HepG2 (cell line): ENCODE measurements at regions not wholly inside any gene's neighbourhood (a gene's known extent, or its start where the extent isn't known, plus 50 kb on each side); places are given as distances from the start of the nearest gene placed in this dataset.

ENCODE experiments used
- ATAC-seq: fragments of 200-7000 bp; cut with Tn5 transposase; 3 replicates; pipeline ENCODE4 v1.9.1; 2020; ENCODE audit warnings: mild to moderate bottlenecking, moderate library complexity
- BruUV-seq: library from RNA; stranded (reverse); fragments of 400-500 nt; replicated peaks from 2 replicates; lab custom pipeline; 2021; lab: Mats Ljungman, UMichigan
- CTCF ChIA-PET: fragments of 300-600 bp; formaldehyde crosslinking; extraction: SDS; loops from one replicate; lab custom pipeline; 2021; ENCODE audit warnings: low total read pairs, inconsistent platforms, low intra/inter-chr PET ratio; lab: Yijun Ruan, JAX
- POLR2A ChIA-PET: fragments of 350-600 bp; sonication (Branson Sonifier 250); formaldehyde crosslinking; loops from one replicate; lab custom pipeline; 2020; ENCODE audit warnings: antibody characterized with exemption, inconsistent platforms; lab: Yijun Ruan, JAX
- DNase-seq: peaks from one replicate; pipeline ENCODE4 v3.0.0-alpha.2; 2015; ENCODE audit warnings: low spot score
- FAIRE-seq: peaks from 3 replicates; lab custom pipeline; 2011; peaks lifted over from hg19 to GRCh38; lab: Jason Lieb, UNC
- H2AFZ ChIP-seq: one replicate; pipeline ENCODE4 v1.6.1; 2011; ENCODE audit warnings: low read length, inconsistent platforms
- H3K27ac ChIP-seq: fragments of 300-600 bp; 3 replicates; pipeline ENCODE4 v1.8.0; 2011; ENCODE audit warnings: mixed run types, mild to moderate bottlenecking, mixed read lengths, low read length, inconsistent platforms; ENCODE audit not compliant: insufficient read depth; ENCODE audit errors: extremely low read length
- H3K27me3 ChIP-seq, 2 experiments: fragments of 200-600 bp in 1 of 2; 2 replicates in 1 of 2; 3 replicates in 1 of 2; pipeline versions ENCODE4 v1.6.0 to v1.8.0; 2011; ENCODE audit warnings: low read length in 2 of 2, mild to moderate bottlenecking in 2 of 2, moderate library complexity in 2 of 2, inconsistent platforms in 1 of 2; ENCODE audit not compliant: insufficient read depth in 2 of 2, control insufficient read depth in 1 of 2
- H3K36me3 ChIP-seq, 2 experiments: fragments of 200-600 bp in 1 of 2; replicated peaks in 1 of 2; 2 replicates in 1 of 2; 3 replicates in 1 of 2; pipeline versions ENCODE4 v1.5.1 to v1.8.0; 2011; ENCODE audit warnings: low read length in 2 of 2, inconsistent platforms in 1 of 2; ENCODE audit not compliant: insufficient read depth in 2 of 2, control insufficient read depth in 1 of 2
- H3K4me1 ChIP-seq: 2 replicates; pipeline ENCODE4 v1.5.1; 2012; ENCODE audit warnings: low read length, inconsistent platforms; ENCODE audit not compliant: insufficient read depth
- H3K4me2 ChIP-seq: 2 replicates; pipeline ENCODE4 v1.6.0; 2011; ENCODE audit warnings: low read depth, low read length, inconsistent platforms
- H3K4me3 ChIP-seq, 3 experiments: fragments of 200-600 bp in 1 of 3; sonication (generic), shearing (Covaris generic) in 1 of 3; replicated peaks in 1 of 3; 2 replicates each; pipeline ENCODE4 v1.5.1; 2011 to 2016; ENCODE audit warnings: low read length in 3 of 3, inconsistent platforms in 2 of 3, low read depth in 2 of 3, mild to moderate bottlenecking in 2 of 3, control low read depth in 1 of 3, mixed read lengths in 1 of 3; ENCODE audit not compliant: insufficient read depth in 1 of 3
- H3K79me2 ChIP-seq: one replicate; pipeline ENCODE4 v1.6.1; 2011; ENCODE audit warnings: low read length, inconsistent platforms; ENCODE audit not compliant: insufficient read depth
- H3K9ac ChIP-seq: 2 replicates; pipeline ENCODE4 v1.6.0; 2011; ENCODE audit warnings: mild to moderate bottlenecking, low read depth, low read length, inconsistent platforms; ENCODE audit not compliant: insufficient read depth
- H3K9me3 ChIP-seq: 2 replicates; pipeline ENCODE4 v1.5.1; 2012; ENCODE audit warnings: mild to moderate bottlenecking, low read length
- H4K20me1 ChIP-seq: 2 replicates; pipeline ENCODE4 v1.6.0; 2011; ENCODE audit warnings: inconsistent platforms, mild to moderate bottlenecking, low read length, moderate library complexity; ENCODE audit not compliant: insufficient read depth
- GLMP ChIP-seq: sonication (generic); formaldehyde crosslinking; IDR thresholded peaks from 2 replicates; pipeline ENCODE4 v1.9.0; 2021; ENCODE audit warnings: missing genetic modification reagents, mild to moderate bottlenecking, borderline replicate concordance
- GZF1 ChIP-seq: sonication (generic); formaldehyde crosslinking; IDR thresholded peaks from 2 replicates; pipeline ENCODE4 v1.5.1; 2020; ENCODE audit warnings: mild to moderate bottlenecking, missing genetic modification reagents
- HNF4G ChIP-seq, 2 experiments: sonication (generic) in 1 of 2; formaldehyde crosslinking in 1 of 2; IDR thresholded peaks; 2 replicates each; pipeline versions ENCODE4 v1.4.0 to v1.6.1; 2011 to 2020; ENCODE audit warnings: borderline replicate concordance in 2 of 2, low read depth in 2 of 2, mild to moderate bottlenecking in 2 of 2, low read length in 1 of 2, missing genetic modification reagents in 1 of 2, moderate library complexity in 1 of 2
- MLXIP ChIP-seq: sonication (generic); formaldehyde crosslinking; IDR thresholded peaks from 2 replicates; pipeline ENCODE4 v1.9.0; 2021; ENCODE audit warnings: missing genetic modification reagents, borderline replicate concordance
- ONECUT2 ChIP-seq: sonication (generic); formaldehyde crosslinking; IDR thresholded peaks from 2 replicates; pipeline ENCODE4 v1.4.0; 2020; ENCODE audit warnings: missing genetic modification reagents
- REPIN1 ChIP-seq: sonication (generic); formaldehyde crosslinking; IDR thresholded peaks from 2 replicates; pipeline ENCODE4 v1.8.0; 2022; ENCODE audit warnings: missing genetic modification reagents, low read depth, mild to moderate bottlenecking, borderline replicate concordance
- SNAPC5 ChIP-seq: sonication (generic); formaldehyde crosslinking; IDR thresholded peaks from 2 replicates; pipeline ENCODE4 v1.8.1; 2023; ENCODE audit warnings: mild to moderate bottlenecking, missing genetic modification reagents, borderline replicate concordance
- SYNCRIP ChIP-seq: fragments of 200-400 bp; formaldehyde crosslinking; IDR thresholded peaks from 2 replicates; pipeline ENCODE4 v1.6.1; 2018; ENCODE audit warnings: mild to moderate bottlenecking, low read depth, low read length; ENCODE audit not compliant: insufficient read depth
- U2AF2 ChIP-seq: fragments of 200-400 bp; formaldehyde crosslinking; IDR thresholded peaks from 2 replicates; pipeline ENCODE4 v1.6.1; 2017; ENCODE audit warnings: low read depth, mild to moderate bottlenecking, low read length
- XRCC5 ChIP-seq: fragments of 200-400 bp; formaldehyde crosslinking; optimal IDR thresholded peaks from 2 replicates; pipeline ENCODE3; 2017; ENCODE audit warnings: mild to moderate bottlenecking, low read length
- ZKSCAN1 ChIP-seq: fragments of 150-350 bp; IDR thresholded peaks from 2 replicates; pipeline ENCODE4 v1.6.1; 2014; ENCODE audit warnings: low read length
- ZNF609 ChIP-seq: sonication (generic); formaldehyde crosslinking; IDR thresholded peaks from 2 replicates; pipeline ENCODE4 v1.4.0; 2020; ENCODE audit warnings: mild to moderate bottlenecking, missing genetic modification reagents, borderline replicate concordance
- ZNF644 ChIP-seq: IDR thresholded peaks from 2 replicates; pipeline ENCODE4 v1.6.1; 2016; ENCODE audit warnings: low read depth
- in situ Hi-C: cut with HindIII; loops from 2 replicates; pipeline ENCODE4 v1.10.0; 2017; ENCODE audit warnings: low pct_unique_long_range_greater_than_20kb; ENCODE audit not compliant: extremely low pct_ligation_motif_present
- intact Hi-C: fragments of 100-400 bp; cut with micrococcal nuclease; formaldehyde crosslinking; loops from one replicate; pipeline ENCODE4 v1.10.0; 2022; ENCODE audit not compliant: unreplicated experiment

- no peak for TF ChIP-seq ZNF609 (CRISPR knock-in tag)
- no peak for TF ChIP-seq SNAPC5 (CRISPR knock-in tag)
- TF ChIP-seq XRCC5 = no peak
- no peak for TF ChIP-seq HNF4G (IDR thresholded peaks at IDR 0.05; ENCODE audit: borderline replicate concordance, low read depth, low read length)
- no peak for TF ChIP-seq HNF4G (CRISPR knock-in tag; IDR thresholded peaks at IDR 0.05; ENCODE audit: borderline replicate concordance, low read depth)
- TF ChIP-seq, all 625 proteins: peak for 0
Measured at GRCh38 chr14:104339361-104339760, 201.0 kb downstream of the KIF26A start (continued).

- FAIRE-seq (no peak), ATAC-seq (no peak), DNase-seq (no peak)
- intact Hi-C loops (no loop called here), in situ Hi-C loops (no loop called here)
- no peaks in the 10 kb centered on the region for H3K36me3 ChIP-seq
- POLR2A ChIA-PET = no interaction called here
- no peak overlapping the region for H3K4me2 ChIP-seq
- H3K4me1 ChIP-seq = 0 out of 2 replicates have a peak, but pooled peaks cover 7% of the 10 kb centered on the region
- no TSS peak for BruUV-seq
- TF ChIP-seq ZNF644 (CRISPR knock-in tag) (no peak), ZKSCAN1 (no peak), U2AF2 (no peak), SYNCRIP (no peak), ONECUT2 (CRISPR knock-in tag) (no peak), GLMP (CRISPR knock-in tag) (no peak), MLXIP (CRISPR knock-in tag) (no peak), REPIN1 (no peak), GZF1 (CRISPR knock-in tag) (no peak)
- no peaks in the 10 kb centered on the region for H4K20me1 ChIP-seq
- H3K9ac ChIP-seq = no peak overlapping the region
- H3K79me2 ChIP-seq = no peaks in the 10 kb centered on the region
- H3K27me3 ChIP-seq = peaks cover 1 to 15% of the 10 kb centered on the region in 2 experiments; a peak in 1 of 5 replicates
- no peak overlapping the region for H3K4me3 ChIP-seq
- H2AFZ ChIP-seq = no peak overlapping the region
- H3K27ac ChIP-seq = no peak overlapping the region
- CTCF ChIA-PET = no interaction called here
- H3K9me3 ChIP-seq = no peaks in the 10 kb centered on the region
Measured at GRCh38 chr14:104339829-104340228, 201.4 kb downstream of the KIF26A start.
